HG03060 (cell line): ENCODE measurements at regions not wholly inside any gene's neighbourhood (a gene's known extent, or its start where the extent isn't known, plus 50 kb on each side); places are given as distances from the start of the nearest gene placed in this dataset.
"Not testable (repeated sequence)": the region's sequence is repeated elsewhere in the genome, so short reads cannot be mapped to it uniquely, and the experiment has no call there.

ENCODE experiments used
- ATAC-seq: cut with Tn5 transposase; IDR thresholded peaks from one replicate; pipeline ENCODE4 v1.9.1; 2021; ENCODE audit warnings: low read depth, moderate number of reproducible peaks; ENCODE audit not compliant: unreplicated experiment

GRCh38 chr13:87444135-87444534 lies 227.0 kb upstream of the SLITRK5 start:
- no peak for ATAC-seq

GRCh38 chr13:87452281-87452680 lies 218.9 kb upstream of the SLITRK5 start:
- no peak for ATAC-seq

GRCh38 chr13:87453244-87453643 lies 217.9 kb upstream of the SLITRK5 start:
- no peak for ATAC-seq

- no peak for ATAC-seq
Observed at GRCh38 chr13:87459419-87459818, 211.8 kb upstream of the SLITRK5 start.

GRCh38 chr13:87497426-87497825 lies 173.7 kb upstream of the SLITRK5 start:
- no peak for ATAC-seq

GRCh38 chr13:87498681-87499080 lies 172.5 kb upstream of the SLITRK5 start:
- no peak for ATAC-seq

GRCh38 chr13:87524775-87525174 lies 146.4 kb upstream of the SLITRK5 start:
- no peak for ATAC-seq

GRCh38 chr13:87533776-87534175 lies 137.4 kb upstream of the SLITRK5 start:
- no peak for ATAC-seq

GRCh38 chr13:87535911-87536310 lies 135.3 kb upstream of the SLITRK5 start:
- no peak for ATAC-seq

- ATAC-seq, result peak; percentile 27
Observed at GRCh38 chr13:87536499-87536898, 134.7 kb upstream of the SLITRK5 start.

GRCh38 chr13:87536899-87537298 lies 134.3 kb upstream of the SLITRK5 start:
- peak; percentile 84 for ATAC-seq

GRCh38 chr13:87537951-87538350 lies 133.2 kb upstream of the SLITRK5 start:
- no peak for ATAC-seq

GRCh38 chr13:87538366-87539052 lies 132.7 kb upstream of the SLITRK5 start:
- ATAC-seq, result no peak

- no peak for ATAC-seq
Observed at GRCh38 chr13:87553142-87553541, 118.0 kb upstream of the SLITRK5 start.

- no peak for ATAC-seq
Observed at GRCh38 chr13:87554045-87554444, 117.1 kb upstream of the SLITRK5 start.

- ATAC-seq, result no peak
Observed at GRCh38 chr13:87557788-87558187, 113.4 kb upstream of the SLITRK5 start.

GRCh38 chr13:87561580-87561979 lies 109.6 kb upstream of the SLITRK5 start:
- not testable (repeated sequence) for ATAC-seq

GRCh38 chr13:87570669-87571068 lies 100.5 kb upstream of the SLITRK5 start:
- ATAC-seq, result no peak

GRCh38 chr13:87582399-87582798 lies 88.8 kb upstream of the SLITRK5 start:
- ATAC-seq, result no peak

GRCh38 chr13:87590518-87590917 lies 80.7 kb upstream of the SLITRK5 start:
- no peak for ATAC-seq

GRCh38 chr13:87604437-87604836 lies 66.7 kb upstream of the SLITRK5 start:
- not testable (repeated sequence) for ATAC-seq

- ATAC-seq, result no peak
Observed at GRCh38 chr13:87607266-87607665, 63.9 kb upstream of the SLITRK5 start.

- no peak for ATAC-seq
Observed at GRCh38 chr13:87614276-87614675, 56.9 kb upstream of the SLITRK5 start.
